ENCODE measurements at regions not wholly inside any gene's neighbourhood (a gene's known extent, or its start where the extent isn't known, plus 50 kb on each side); places are given as distances from the start of the nearest gene placed in this dataset.

GRCh38 chr16:22621586-22622155 lies 111.0 kb downstream of the NPIPB5 start:
- no peak for ATAC-seq
- no peak overlapping the region for H3K27ac Mint-ChIP-seq
- no peak overlapping the region for H3K4me3 Mint-ChIP-seq
- H3K4me1 Mint-ChIP-seq, result no peaks in the 10 kb centered on the region
- no peaks in the 10 kb centered on the region for H3K9me3 Mint-ChIP-seq
- no peaks in the 10 kb centered on the region for H3K36me3 Mint-ChIP-seq
- H3K27me3 Mint-ChIP-seq, result peaks cover 26% of the 10 kb centered on the region

GRCh38 chr16:22622703-22623102 lies 112.0 kb downstream of the NPIPB5 start:
- Mint-ChIP-seq H3K4me3 (no peak overlapping the region), H3K4me1 (no peaks in the 10 kb centered on the region), H3K36me3 (no peaks in the 10 kb centered on the region), H3K27me3 (peaks cover 23% of the 10 kb centered on the region), H3K9me3 (no peaks in the 10 kb centered on the region), H3K27ac (no peak overlapping the region)
- no peak for ATAC-seq

- ATAC-seq, result no peak
- no peaks in the 10 kb centered on the region for H3K4me1 Mint-ChIP-seq
- H3K27ac Mint-ChIP-seq, result no peak overlapping the region
- H3K27me3 Mint-ChIP-seq, result peaks cover 16% of the 10 kb centered on the region
- no peak overlapping the region for H3K4me3 Mint-ChIP-seq
- no peaks in the 10 kb centered on the region for H3K36me3 Mint-ChIP-seq
- H3K9me3 Mint-ChIP-seq, result no peaks in the 10 kb centered on the region
Measured at GRCh38 chr16:22623351-22623781, 112.7 kb downstream of the NPIPB5 start.

GRCh38 chr16:22624038-22624799 lies 113.5 kb downstream of the NPIPB5 start:
- Mint-ChIP-seq H3K4me3 (no peak overlapping the region), H3K27ac (no peak overlapping the region), H3K9me3 (no peaks in the 10 kb centered on the region), H3K4me1 (no peaks in the 10 kb centered on the region), H3K27me3 (peaks cover 8% of the 10 kb centered on the region), H3K36me3 (no peaks in the 10 kb centered on the region)
- ATAC-seq, result no peak

GRCh38 chr16:22624800-22625533 lies 114.3 kb downstream of the NPIPB5 start:
- Mint-ChIP-seq H3K9me3 (no peaks in the 10 kb centered on the region), H3K27ac (no peak overlapping the region), H3K4me3 (no peak overlapping the region), H3K27me3 (peaks cover under 1% of the 10 kb centered on the region), H3K36me3 (no peaks in the 10 kb centered on the region), H3K4me1 (no peaks in the 10 kb centered on the region)
- no peak for ATAC-seq

- Mint-ChIP-seq H3K4me1 (no peaks in the 10 kb centered on the region), H3K27ac (no peak overlapping the region), H3K9me3 (no peaks in the 10 kb centered on the region), H3K27me3 (no peaks in the 10 kb centered on the region), H3K4me3 (no peak overlapping the region), H3K36me3 (no peaks in the 10 kb centered on the region)
- ATAC-seq, result no peak
Measured at GRCh38 chr16:22625967-22626366, 115.3 kb downstream of the NPIPB5 start.

GRCh38 chr16:22627043-22627442 lies 116.4 kb downstream of the NPIPB5 start:
- Mint-ChIP-seq H3K4me1 (no peaks in the 10 kb centered on the region), H3K4me3 (no peak overlapping the region), H3K9me3 (no peaks in the 10 kb centered on the region), H3K27ac (no peak overlapping the region), H3K27me3 (no peaks in the 10 kb centered on the region), H3K36me3 (no peaks in the 10 kb centered on the region)
- no peak for ATAC-seq

GRCh38 chr16:22628994-22629393 lies 118.3 kb downstream of the NPIPB5 start:
- H3K4me3 Mint-ChIP-seq, result no peak overlapping the region

GRCh38 chr16:22630242-22630641 lies 119.6 kb downstream of the NPIPB5 start:
- no peak for ATAC-seq
- H3K27ac Mint-ChIP-seq, result no peak overlapping the region

More at GRCh38 chr16:22628994-22629393, 118.3 kb downstream of the NPIPB5 start:
- no peaks in the 10 kb centered on the region for H3K36me3 Mint-ChIP-seq
- H3K9me3 Mint-ChIP-seq, result no peaks in the 10 kb centered on the region
- no peak overlapping the region for H3K27ac Mint-ChIP-seq
- H3K4me1 Mint-ChIP-seq, result no peaks in the 10 kb centered on the region
- no peak for ATAC-seq
- H3K27me3 Mint-ChIP-seq, result no peaks in the 10 kb centered on the region

GRCh38 chr16:22631264-22631663 lies 120.6 kb downstream of the NPIPB5 start:
- no peaks in the 10 kb centered on the region for H3K27me3 Mint-ChIP-seq
- no peaks in the 10 kb centered on the region for H3K36me3 Mint-ChIP-seq
- ATAC-seq, result no peak
- no peak overlapping the region for H3K4me3 Mint-ChIP-seq
- no peaks in the 10 kb centered on the region for H3K9me3 Mint-ChIP-seq
- no peaks in the 10 kb centered on the region for H3K4me1 Mint-ChIP-seq
- H3K27ac Mint-ChIP-seq, result no peak overlapping the region

More at GRCh38 chr16:22630242-22630641, 119.6 kb downstream of the NPIPB5 start:
- no peaks in the 10 kb centered on the region for H3K27me3 Mint-ChIP-seq
- H3K4me1 Mint-ChIP-seq, result no peaks in the 10 kb centered on the region
- H3K36me3 Mint-ChIP-seq, result no peaks in the 10 kb centered on the region
- H3K4me3 Mint-ChIP-seq, result no peak overlapping the region
- no peaks in the 10 kb centered on the region for H3K9me3 Mint-ChIP-seq

- H3K4me1 Mint-ChIP-seq, result no peaks in the 10 kb centered on the region
- no peak overlapping the region for H3K27ac Mint-ChIP-seq
- no peaks in the 10 kb centered on the region for H3K36me3 Mint-ChIP-seq
- ATAC-seq, result no peak
- no peaks in the 10 kb centered on the region for H3K27me3 Mint-ChIP-seq
- no peak overlapping the region for H3K4me3 Mint-ChIP-seq
- no peaks in the 10 kb centered on the region for H3K9me3 Mint-ChIP-seq
Measured at GRCh38 chr16:22632606-22633005, 121.9 kb downstream of the NPIPB5 start.

- Mint-ChIP-seq H3K9me3 (no peaks in the 10 kb centered on the region), H3K4me3 (no peak overlapping the region), H3K36me3 (no peaks in the 10 kb centered on the region), H3K27ac (no peak overlapping the region), H3K27me3 (no peaks in the 10 kb centered on the region), H3K4me1 (no peaks in the 10 kb centered on the region)
- ATAC-seq, result no peak
Measured at GRCh38 chr16:22633280-22633679, 122.6 kb downstream of the NPIPB5 start.

GRCh38 chr16:22633799-22634198 lies 123.1 kb downstream of the NPIPB5 start:
- no peaks in the 10 kb centered on the region for H3K4me1 Mint-ChIP-seq

GRCh38 chr16:22634954-22635353 lies 124.3 kb downstream of the NPIPB5 start:
- Mint-ChIP-seq H3K4me1 (no peaks in the 10 kb centered on the region), H3K27me3 (no peaks in the 10 kb centered on the region), H3K36me3 (no peaks in the 10 kb centered on the region), H3K27ac (no peak overlapping the region), H3K9me3 (no peaks in the 10 kb centered on the region), H3K4me3 (no peak overlapping the region)
- no peak for ATAC-seq

More at GRCh38 chr16:22633799-22634198, 123.1 kb downstream of the NPIPB5 start:
- no peak overlapping the region for H3K4me3 Mint-ChIP-seq
- no peaks in the 10 kb centered on the region for H3K27me3 Mint-ChIP-seq
- no peak overlapping the region for H3K27ac Mint-ChIP-seq
- H3K9me3 Mint-ChIP-seq, result no peaks in the 10 kb centered on the region
- no peaks in the 10 kb centered on the region for H3K36me3 Mint-ChIP-seq
- ATAC-seq, result no peak

- no peaks in the 10 kb centered on the region for H3K4me1 Mint-ChIP-seq
- no peaks in the 10 kb centered on the region for H3K9me3 Mint-ChIP-seq
- no peak overlapping the region for H3K4me3 Mint-ChIP-seq
- no peaks in the 10 kb centered on the region for H3K27me3 Mint-ChIP-seq
- no peak overlapping the region for H3K27ac Mint-ChIP-seq
- no peak for ATAC-seq
- H3K36me3 Mint-ChIP-seq, result no peaks in the 10 kb centered on the region
Measured at GRCh38 chr16:22635357-22635761, 124.7 kb downstream of the NPIPB5 start.
